Activated T-cell treated with anti-CD3 and anti-CD28 coated beads, Interleukin-2, amount 50 U/mL, for 24 hours (primary cell): ENCODE measurements at regions not wholly inside any gene's neighbourhood (a gene's known extent, or its start where the extent isn't known, plus 50 kb on each side); places are given as distances from the start of the nearest gene placed in this dataset.
A peak's percentile ranks its signal among the peaks of the same experiment; 100 is the strongest.
"Not testable (repeated sequence)": the region's sequence is repeated elsewhere in the genome, so short reads cannot be mapped to it uniquely, and the experiment has no call there.

Experiments
- DNase-seq: peaks from one replicate; pipeline ENCODE4 v3.0.0-alpha.2; 2020
- H3K27ac Mint-ChIP-seq: 2 replicates; pipeline ENCODE4 v1.8.0; 2020; ENCODE audit warnings: mild to moderate bottlenecking, mixed read lengths
- H3K27me3 Mint-ChIP-seq: 2 replicates; pipeline ENCODE4 v1.8.0; 2020; ENCODE audit warnings: mixed read lengths
- H3K36me3 Mint-ChIP-seq: 2 replicates; pipeline ENCODE4 v1.8.0; 2020; ENCODE audit warnings: low read depth, mixed read lengths
- H3K4me1 Mint-ChIP-seq: 2 replicates; pipeline ENCODE4 v1.8.0; 2020; ENCODE audit warnings: low read depth, mixed read lengths
- H3K4me3 Mint-ChIP-seq: 2 replicates; pipeline ENCODE4 v1.8.0; 2020; ENCODE audit warnings: mild to moderate bottlenecking, moderate library complexity, mixed read lengths
- H3K9me3 Mint-ChIP-seq: 2 replicates; pipeline ENCODE4 v1.8.0; 2020; ENCODE audit warnings: mixed read lengths

DNA sequence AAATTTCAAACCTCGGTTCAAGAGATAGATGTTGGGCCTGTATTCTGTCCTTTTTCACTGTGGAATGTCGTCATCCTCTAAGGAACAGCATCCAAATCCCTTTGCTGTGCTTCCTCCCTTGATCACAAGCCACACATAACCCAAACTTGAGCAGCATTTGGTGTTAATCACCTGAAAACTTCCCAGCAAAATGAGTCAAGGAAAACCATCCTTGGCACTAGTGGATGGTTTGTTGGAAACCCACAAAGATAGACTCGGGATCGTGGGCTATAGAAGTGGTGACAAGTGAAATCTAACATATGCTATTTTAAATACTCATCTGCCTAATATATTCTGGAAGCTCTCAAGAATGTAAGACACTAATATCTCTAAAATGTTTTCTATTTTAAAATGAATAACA is 459.1 kb downstream of the SETD4 start:
- no peaks in the 10 kb centered on the region for H3K9me3 Mint-ChIP-seq
- H3K36me3 Mint-ChIP-seq = no peaks in the 10 kb centered on the region
- H3K4me3 Mint-ChIP-seq = no peak overlapping the region
- no peaks in the 10 kb centered on the region for H3K4me1 Mint-ChIP-seq
- H3K27me3 Mint-ChIP-seq = peaks cover 4% of the 10 kb centered on the region
- no peak for DNase-seq
- H3K27ac Mint-ChIP-seq = no peak overlapping the region

DNA sequence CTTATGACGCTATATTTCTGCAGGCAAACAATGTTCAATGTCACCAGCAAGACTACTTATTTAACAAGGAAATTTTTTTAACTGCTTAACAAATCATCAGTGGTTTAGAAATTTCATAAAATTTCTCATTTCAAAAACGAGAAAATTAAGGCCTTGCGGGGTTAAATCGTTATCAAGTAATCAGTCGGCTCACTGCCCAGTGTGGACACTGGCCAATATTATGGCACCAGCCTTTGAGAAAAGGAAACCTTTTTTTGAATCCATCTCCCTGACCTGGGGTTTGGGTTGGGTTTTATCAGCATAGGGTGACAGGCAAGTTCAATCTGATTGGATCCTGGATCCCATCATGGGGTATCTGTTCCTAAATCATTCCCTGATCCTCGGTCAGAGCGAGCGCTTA is 461.2 kb downstream of the SETD4 start:
- Mint-ChIP-seq H3K9me3 (no peaks in the 10 kb centered on the region), H3K27ac (no peak overlapping the region), H3K4me1 (no peaks in the 10 kb centered on the region), H3K27me3 (peaks cover 8% of the 10 kb centered on the region), H3K36me3 (no peaks in the 10 kb centered on the region), H3K4me3 (no peak overlapping the region)
- DNase-seq = no peak

- no peaks in the 10 kb centered on the region for H3K36me3 Mint-ChIP-seq
- no peak for DNase-seq
- peaks cover 8% of the 10 kb centered on the region for H3K27me3 Mint-ChIP-seq
These were observed 462.5 kb downstream of the SETD4 start for GRCh38 chr21:35597750-35598339.

DNA sequence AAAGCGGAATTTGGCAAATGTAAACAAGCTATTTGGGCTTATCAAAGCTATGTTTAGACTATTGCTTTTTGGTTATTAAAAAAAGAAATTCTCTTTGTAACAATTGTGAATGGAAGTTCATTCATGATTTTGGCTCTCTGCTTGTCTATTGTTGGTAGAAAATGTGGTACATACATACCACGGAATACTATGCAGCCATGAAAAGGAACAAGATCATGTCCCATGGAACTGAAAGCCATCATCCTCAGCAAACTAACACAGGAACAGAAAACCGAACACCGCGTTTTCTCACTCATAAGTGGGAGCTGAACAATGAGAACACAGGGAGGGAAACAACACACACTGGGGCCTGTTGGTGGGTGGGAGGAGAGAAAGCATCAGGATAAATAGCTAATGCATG is 465.4 kb downstream of the SETD4 start:
- H3K36me3 Mint-ChIP-seq = no peaks in the 10 kb centered on the region
- H3K27ac Mint-ChIP-seq = no peak overlapping the region
- H3K9me3 Mint-ChIP-seq = peaks cover 2% of the 10 kb centered on the region
- peaks cover 15% of the 10 kb centered on the region for H3K27me3 Mint-ChIP-seq
- no peaks in the 10 kb centered on the region for H3K4me1 Mint-ChIP-seq
- no peak overlapping the region for H3K4me3 Mint-ChIP-seq
- DNase-seq = no peak

More at GRCh38 chr21:35597750-35598339, 462.5 kb downstream of the SETD4 start:
- Mint-ChIP-seq H3K4me1 (no peaks in the 10 kb centered on the region), H3K4me3 (no peak overlapping the region), H3K9me3 (no peaks in the 10 kb centered on the region), H3K27ac (no peak overlapping the region)

DNA sequence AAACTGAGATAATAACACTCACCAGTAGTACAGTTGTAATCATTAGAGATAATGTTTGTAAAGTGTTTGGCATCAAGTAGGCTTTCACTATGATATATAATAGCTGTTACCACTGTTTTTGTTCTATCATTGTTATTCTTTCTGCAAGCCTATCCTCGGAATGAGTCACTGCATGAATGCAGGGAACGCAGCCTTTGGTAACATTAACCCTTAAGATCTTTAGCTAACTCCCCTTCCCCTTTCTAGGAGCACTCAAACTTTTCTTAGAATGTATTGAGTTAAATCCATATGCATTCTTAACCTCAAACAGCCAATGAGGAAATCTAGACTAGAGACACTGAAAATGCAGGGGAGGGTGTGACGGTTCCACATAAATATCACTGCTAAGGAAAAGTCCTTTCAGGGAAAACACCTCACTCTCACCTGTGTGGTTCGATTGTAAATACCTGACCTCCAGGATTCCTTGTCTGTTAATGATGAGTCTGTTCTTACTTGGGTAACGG is 467.3 kb downstream of the SETD4 start:
- H3K9me3 Mint-ChIP-seq = peaks cover 3% of the 10 kb centered on the region
- H3K36me3 Mint-ChIP-seq = no peaks in the 10 kb centered on the region
- peaks cover 12% of the 10 kb centered on the region for H3K27me3 Mint-ChIP-seq
- H3K4me1 Mint-ChIP-seq = peaks cover under 1% of the 10 kb centered on the region
- no peak for DNase-seq
- no peak overlapping the region for H3K27ac Mint-ChIP-seq
- H3K4me3 Mint-ChIP-seq = no peak overlapping the region

GRCh38 chr21:35590284-35590683 is 470.0 kb downstream of the SETD4 start:
- H3K4me3 Mint-ChIP-seq, H3K27ac Mint-ChIP-seq, H3K4me1 Mint-ChIP-seq, H3K9me3 Mint-ChIP-seq, DNase-seq, H3K36me3 Mint-ChIP-seq: not testable (repeated sequence)
- H3K27me3 Mint-ChIP-seq = peaks cover 24% of the 10 kb centered on the region

DNA sequence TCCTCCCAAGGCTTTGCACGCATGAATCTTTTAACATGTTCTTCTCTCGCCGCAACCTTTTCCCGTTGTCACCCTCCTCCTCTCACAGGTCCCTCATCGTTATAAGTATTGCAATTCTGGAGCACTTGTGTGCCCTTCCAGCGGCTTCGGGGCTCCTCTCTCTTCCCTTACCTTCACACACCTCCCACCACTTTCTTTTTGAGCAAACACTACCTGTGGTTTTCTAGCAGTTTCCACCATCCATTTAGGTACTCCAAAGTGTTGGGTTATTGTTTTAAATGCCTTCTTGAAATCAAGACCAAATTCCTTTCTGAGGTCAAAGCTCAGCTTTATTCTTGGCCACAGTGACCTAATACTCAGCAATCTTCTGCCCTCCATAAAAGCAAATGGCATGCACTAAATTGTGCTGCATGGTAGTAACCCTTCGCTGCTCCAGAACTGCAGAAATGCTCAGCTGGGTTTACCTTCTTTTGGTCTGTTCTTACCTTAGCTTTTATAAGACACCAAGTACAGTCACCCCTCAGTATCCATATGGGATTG is 472.4 kb downstream of the SETD4 start:
- no peak for DNase-seq
- Mint-ChIP-seq H3K27ac (no peak overlapping the region), H3K27me3 (peaks cover 32% of the 10 kb centered on the region), H3K9me3 (peaks cover 3% of the 10 kb centered on the region), H3K4me1 (peaks cover 9% of the 10 kb centered on the region), H3K36me3 (no peaks in the 10 kb centered on the region), H3K4me3 (no peak overlapping the region)

- H3K36me3 Mint-ChIP-seq = no peaks in the 10 kb centered on the region
- H3K4me1 Mint-ChIP-seq = peaks cover 12% of the 10 kb centered on the region
- H3K27me3 Mint-ChIP-seq = peaks cover 36% of the 10 kb centered on the region
- H3K27ac Mint-ChIP-seq = no peak overlapping the region
- peaks cover 3% of the 10 kb centered on the region for H3K9me3 Mint-ChIP-seq
- no peak for DNase-seq
- H3K4me3 Mint-ChIP-seq = no peak overlapping the region
These were observed 474.0 kb downstream of the SETD4 start for GRCh38 chr21:35586305-35586704.

DNA sequence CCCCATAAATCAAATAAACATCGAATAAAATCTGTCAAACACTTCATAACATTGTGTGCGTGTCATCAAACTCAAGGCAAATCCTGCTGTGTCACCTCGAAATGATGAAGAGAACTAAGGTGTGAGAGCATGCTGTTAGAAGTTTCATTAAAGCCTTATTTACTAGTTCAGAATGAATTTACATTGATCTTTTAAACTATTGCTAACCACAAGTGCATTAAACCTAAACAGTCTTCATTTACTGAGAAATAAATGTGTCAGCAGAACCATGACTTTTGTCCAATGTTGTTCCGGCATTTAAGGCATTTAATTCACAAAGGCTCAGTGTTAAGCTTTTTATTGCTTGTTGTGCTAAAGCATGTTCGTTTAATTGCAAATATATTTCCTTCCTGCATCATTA is 474.4 kb downstream of the SETD4 start:
- H3K36me3 Mint-ChIP-seq = no peaks in the 10 kb centered on the region
- no peak for DNase-seq
- peaks cover 12% of the 10 kb centered on the region for H3K4me1 Mint-ChIP-seq
- no peak overlapping the region for H3K4me3 Mint-ChIP-seq
- H3K27me3 Mint-ChIP-seq = peaks cover 40% of the 10 kb centered on the region
- H3K9me3 Mint-ChIP-seq = peaks cover 3% of the 10 kb centered on the region
- H3K27ac Mint-ChIP-seq = no peak overlapping the region

- H3K4me1 Mint-ChIP-seq = peaks cover 18% of the 10 kb centered on the region
- H3K27ac Mint-ChIP-seq = no peak overlapping the region
- peaks cover 3% of the 10 kb centered on the region for H3K9me3 Mint-ChIP-seq
- H3K36me3 Mint-ChIP-seq = no peaks in the 10 kb centered on the region
- DNase-seq = no peak
- peaks cover 41% of the 10 kb centered on the region for H3K27me3 Mint-ChIP-seq
- no peak overlapping the region for H3K4me3 Mint-ChIP-seq
These were observed 475.2 kb downstream of the SETD4 start for GRCh38 chr21:35585155-35585554.

GRCh38 chr21:35583566-35584216 is 476.6 kb downstream of the SETD4 start:
- no peak for DNase-seq
- H3K4me1 Mint-ChIP-seq = peaks cover 32% of the 10 kb centered on the region
- peaks cover 40% of the 10 kb centered on the region for H3K27me3 Mint-ChIP-seq
- H3K4me3 Mint-ChIP-seq = no peak overlapping the region
- H3K36me3 Mint-ChIP-seq = no peaks in the 10 kb centered on the region
- H3K9me3 Mint-ChIP-seq = peaks cover 4% of the 10 kb centered on the region
- H3K27ac Mint-ChIP-seq = no peak overlapping the region

DNA sequence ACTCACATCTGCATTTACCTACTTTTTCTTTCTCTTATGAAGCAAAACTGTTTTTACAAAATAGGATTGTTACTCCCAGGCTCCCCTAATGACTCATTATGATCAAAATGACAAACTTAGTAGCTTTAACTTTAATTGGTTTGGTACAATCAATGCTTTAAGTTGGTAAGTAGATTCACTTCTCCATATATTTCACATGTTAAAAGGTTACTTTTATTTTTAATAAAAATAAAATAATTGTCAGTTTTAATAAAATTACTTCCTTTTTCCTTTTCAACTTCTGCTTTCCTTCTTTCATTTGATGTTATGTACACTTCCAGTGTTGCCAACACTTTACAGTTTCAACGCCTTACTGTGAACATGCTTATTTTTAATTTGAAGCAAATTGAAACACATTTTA is 477.6 kb downstream of the SETD4 start:
- H3K27me3 Mint-ChIP-seq = peaks cover 39% of the 10 kb centered on the region
- no peaks in the 10 kb centered on the region for H3K36me3 Mint-ChIP-seq
- H3K9me3 Mint-ChIP-seq = peaks cover 8% of the 10 kb centered on the region
- DNase-seq = no peak
- H3K4me1 Mint-ChIP-seq = peaks cover 33% of the 10 kb centered on the region
- no peak overlapping the region for H3K4me3 Mint-ChIP-seq
- no peak overlapping the region for H3K27ac Mint-ChIP-seq

DNA sequence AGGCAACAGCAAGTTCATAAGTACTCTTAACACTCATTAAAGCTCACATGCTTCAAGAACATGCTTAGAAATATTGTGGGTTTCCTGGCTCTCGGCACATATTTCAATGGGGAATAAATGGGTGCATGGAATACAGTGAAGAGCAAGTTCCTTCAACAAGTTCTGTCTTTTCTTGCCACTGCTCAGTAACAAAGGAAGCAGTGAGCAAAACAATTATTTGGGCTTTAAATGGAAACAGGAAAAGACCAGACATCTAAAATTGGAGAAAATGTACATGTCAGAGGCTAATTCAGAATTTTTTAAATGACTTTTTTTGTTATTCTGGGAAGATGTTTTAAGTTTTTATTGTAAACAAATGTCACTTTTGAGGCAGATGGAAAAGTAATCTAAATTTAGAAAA is 478.7 kb downstream of the SETD4 start:
- DNase-seq = no peak
- H3K4me1 Mint-ChIP-seq = peaks cover 32% of the 10 kb centered on the region
- no peak overlapping the region for H3K4me3 Mint-ChIP-seq
- peaks cover 8% of the 10 kb centered on the region for H3K9me3 Mint-ChIP-seq
- no peaks in the 10 kb centered on the region for H3K36me3 Mint-ChIP-seq
- peaks cover 31% of the 10 kb centered on the region for H3K27me3 Mint-ChIP-seq
- no peak overlapping the region for H3K27ac Mint-ChIP-seq

DNA sequence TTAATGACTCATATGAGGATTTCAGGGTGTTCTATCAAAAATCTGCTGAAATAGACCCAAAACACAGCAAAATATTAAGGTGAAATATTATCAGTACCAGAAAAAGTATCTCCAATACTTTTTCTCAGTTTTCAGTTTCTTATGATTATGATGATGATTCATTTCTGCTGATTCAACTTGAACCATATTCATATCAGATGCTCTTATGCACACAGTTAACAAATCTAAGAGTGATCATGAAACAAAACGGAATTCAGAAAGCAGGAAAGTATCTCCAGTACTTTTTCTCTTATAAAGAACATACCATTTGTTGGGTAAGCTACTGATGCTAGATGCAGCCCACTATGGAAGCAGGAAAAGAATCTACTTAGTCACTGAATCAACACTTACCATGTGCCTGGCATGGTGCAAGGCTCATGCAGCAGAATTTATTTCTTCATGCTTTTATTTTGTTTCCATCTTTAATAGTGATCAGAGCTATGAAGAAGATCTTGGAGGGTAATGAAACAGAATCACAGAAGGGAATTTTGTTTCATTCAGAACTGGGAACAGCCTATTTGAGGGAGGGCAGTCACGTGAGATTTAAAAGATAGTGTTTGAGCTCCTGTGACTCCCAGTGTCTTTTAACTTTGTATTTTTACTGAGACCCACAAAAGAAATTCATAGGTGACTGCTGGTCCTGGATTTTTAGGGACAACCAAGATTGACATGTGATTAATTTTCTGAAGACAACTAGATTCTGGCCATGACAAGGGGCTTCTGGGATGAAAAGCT is 480.6 kb downstream of the SETD4 start:
- Mint-ChIP-seq H3K4me1 (peaks cover 30% of the 10 kb centered on the region), H3K27ac (peak overlapping the region; percentile 95), H3K9me3 (peaks cover 8% of the 10 kb centered on the region), H3K4me3 (no peak overlapping the region), H3K36me3 (no peaks in the 10 kb centered on the region), H3K27me3 (peaks cover 37% of the 10 kb centered on the region)
- no peak for DNase-seq
